Left hindlimb (tissue), 1 donor: ENCODE measurements at regions not wholly inside any gene's neighbourhood (a gene's known extent, or its start where the extent isn't known, plus 50 kb on each side); places are given as distances from the start of the nearest gene placed in this dataset.
"Not testable (repeated sequence)": the region's sequence is repeated elsewhere in the genome, so short reads cannot be mapped to it uniquely, and the experiment has no call there.

Experiments used
- DNase-seq: peaks from one replicate; pipeline ENCODE4 v3.0.0-alpha.2; 2018

- not testable (repeated sequence) for DNase-seq
These were observed 241.1 kb downstream of the TFEC start for GRCh38 chr7:115789473-115789872.

- no peak for DNase-seq
These were observed 247.7 kb downstream of the TFEC start for GRCh38 chr7:115782696-115783490.

GRCh38 chr7:115779561-115779960 is 251.0 kb downstream of the TFEC start:
- no peak for DNase-seq

GRCh38 chr7:115775981-115776380 is 254.6 kb downstream of the TFEC start:
- no peak for DNase-seq

GRCh38 chr7:115763347-115763746 is 267.2 kb downstream of the TFEC start:
- DNase-seq = no peak

- no peak for DNase-seq
These were observed 272.5 kb downstream of the TFEC start for GRCh38 chr7:115758025-115758424.

- no peak for DNase-seq
These were observed 276.3 kb downstream of the TFEC start for GRCh38 chr7:115754226-115754625.

GRCh38 chr7:115749924-115750323 is 280.6 kb downstream of the TFEC start:
- DNase-seq = no peak

GRCh38 chr7:115748123-115748738 is 282.3 kb downstream of the TFEC start:
- no peak for DNase-seq

- no peak for DNase-seq
These were observed 283.4 kb downstream of the TFEC start for GRCh38 chr7:115747174-115747573.

GRCh38 chr7:115740043-115740442 is 290.5 kb downstream of the TFEC start:
- no peak for DNase-seq

- DNase-seq = no peak
These were observed 295.9 kb downstream of the TFEC start for GRCh38 chr7:115734641-115735040.

GRCh38 chr7:115731796-115732471 is 298.6 kb downstream of the TFEC start:
- no peak for DNase-seq

- no peak for DNase-seq
These were observed 302.0 kb downstream of the TFEC start for GRCh38 chr7:115728518-115728917.

- DNase-seq = no peak
These were observed 306.0 kb downstream of the TFEC start for GRCh38 chr7:115724400-115725056.

- DNase-seq = no peak
These were observed 308.1 kb downstream of the TFEC start for GRCh38 chr7:115722302-115722977.

- no peak for DNase-seq
These were observed 309.0 kb downstream of the TFEC start for GRCh38 chr7:115721293-115722217.

GRCh38 chr7:115719963-115720362 is 310.6 kb downstream of the TFEC start:
- no peak for DNase-seq

- no peak for DNase-seq
These were observed 320.9 kb downstream of the TFEC start for GRCh38 chr7:115709664-115710063.

GRCh38 chr7:115708013-115708341 is 322.6 kb downstream of the TFEC start:
- DNase-seq = no peak

- DNase-seq = no peak
These were observed 323.1 kb downstream of the TFEC start for GRCh38 chr7:115707258-115708012.
